ENCODE measurements at regions not wholly inside any gene's neighbourhood (a gene's known extent, or its start where the extent isn't known, plus 50 kb on each side); places are given as distances from the start of the nearest gene placed in this dataset.

GRCh38 chr10:61612450-61612849 is 50.3 kb upstream of the CABCOCO1 start:
- CTCF ChIA-PET, result no interaction called here
- Mint-ChIP-seq H3K9me3 (no peaks in the 10 kb centered on the region), H3K27ac (no peak overlapping the region), H3K36me3 (ENCODE audit: low read depth) (no peaks in the 10 kb centered on the region), H3K4me3 (no peak overlapping the region), H3K4me1 (ENCODE audit: low read depth) (no peaks in the 10 kb centered on the region), H3K27me3 (ENCODE audit: low read depth) (peaks cover 4% of the 10 kb centered on the region)
- intact Hi-C loops (cut with micrococcal nuclease), result no loop called here
- DNase-seq, result no peak

DNA sequence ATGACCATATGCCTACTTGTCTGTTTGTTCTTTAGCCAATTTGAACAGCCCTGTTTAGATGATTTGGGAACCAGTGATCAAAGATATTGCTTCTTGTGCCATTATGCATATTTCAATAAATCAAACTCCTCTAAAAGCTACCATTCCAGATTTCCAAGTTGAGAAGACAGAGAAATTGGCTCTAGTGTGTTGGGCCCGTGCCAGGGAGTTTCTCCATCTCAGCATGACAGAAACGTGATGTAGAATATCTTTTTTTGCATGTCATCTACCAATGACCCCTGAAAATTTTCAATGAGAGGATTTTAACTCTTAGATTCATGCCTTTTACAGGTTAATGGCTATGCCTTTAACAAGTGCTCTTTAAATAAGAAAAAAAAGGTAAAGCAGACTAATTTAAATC is 50.7 kb upstream of the CABCOCO1 start:
- H3K27ac Mint-ChIP-seq, result no peak overlapping the region
- DNase-seq, result no peak
- H3K9me3 Mint-ChIP-seq, result no peaks in the 10 kb centered on the region
- CTCF ChIA-PET, result no interaction called here
- H3K4me1 Mint-ChIP-seq (ENCODE audit: low read depth), result no peaks in the 10 kb centered on the region
- intact Hi-C loops (cut with micrococcal nuclease), result no loop called here
- no peaks in the 10 kb centered on the region for H3K36me3 Mint-ChIP-seq (ENCODE audit: low read depth)
- no peak overlapping the region for H3K4me3 Mint-ChIP-seq
- peaks cover 4% of the 10 kb centered on the region for H3K27me3 Mint-ChIP-seq (ENCODE audit: low read depth)

DNA sequence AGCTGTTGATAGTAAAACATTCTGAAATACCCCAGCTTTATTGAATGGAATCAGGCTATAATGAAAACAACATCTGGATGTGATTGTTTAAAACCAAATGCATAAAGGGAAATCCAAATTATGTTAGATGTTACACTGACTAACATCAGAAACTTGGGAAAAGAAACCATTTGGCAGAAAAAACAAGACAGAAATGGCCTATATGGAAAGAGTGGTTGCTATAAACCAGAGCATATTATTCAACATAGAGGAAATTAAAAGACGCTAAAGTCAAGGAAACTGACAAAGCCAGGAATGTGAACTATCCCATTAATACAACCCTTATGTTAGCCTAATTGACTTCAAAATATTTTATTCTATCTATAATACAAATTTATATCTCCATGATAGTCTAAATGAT is 53.0 kb upstream of the CABCOCO1 start:
- no peak for DNase-seq
- Mint-ChIP-seq H3K36me3 (ENCODE audit: low read depth) (no peaks in the 10 kb centered on the region), H3K27ac (no peak overlapping the region), H3K4me3 (no peak overlapping the region), H3K27me3 (ENCODE audit: low read depth) (peaks cover 7% of the 10 kb centered on the region), H3K4me1 (ENCODE audit: low read depth) (no peaks in the 10 kb centered on the region), H3K9me3 (no peaks in the 10 kb centered on the region)
- CTCF ChIA-PET, result interaction anchor here (0.6 kb wide), 1 partner anchor 928 kb away, joined by 4 read pairs; no protein-coding TSS in a partner anchor
- intact Hi-C loops (cut with micrococcal nuclease), result no loop called here

DNA sequence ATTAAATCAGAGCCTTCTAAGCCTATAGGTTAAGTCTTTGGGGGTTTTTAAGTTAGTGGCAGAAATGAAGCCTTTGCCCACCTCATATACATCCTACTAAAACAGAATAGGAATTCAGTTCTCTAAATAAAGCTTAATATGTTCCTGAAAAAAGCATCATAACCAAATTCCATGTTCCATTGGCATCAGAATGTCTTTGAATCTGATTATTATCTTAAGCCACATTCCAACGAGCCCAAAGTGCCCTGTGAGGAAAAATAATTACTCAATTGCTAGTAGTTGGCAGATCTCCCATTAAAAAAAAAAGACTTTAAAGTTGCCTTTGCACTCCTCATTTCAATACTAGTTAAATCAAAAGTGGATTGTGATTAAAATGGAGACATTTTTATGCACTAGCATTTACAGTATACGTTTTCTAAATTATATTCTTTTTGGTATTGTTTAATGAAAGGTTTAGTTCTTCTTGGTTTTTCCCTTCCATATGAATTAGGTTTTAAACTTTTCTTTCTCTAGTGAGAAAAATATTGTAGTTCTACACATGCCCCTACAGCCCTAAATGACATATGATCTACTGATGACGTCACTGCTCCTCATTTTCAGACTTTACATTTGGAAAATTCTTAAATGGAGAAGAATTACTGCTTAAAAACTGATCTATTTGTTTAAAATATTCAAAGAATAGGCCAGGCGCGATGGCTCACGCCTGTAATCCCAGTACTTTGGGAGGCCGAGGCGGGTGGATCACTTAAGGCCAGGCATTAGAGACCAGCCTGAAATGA is 54.3 kb upstream of the CABCOCO1 start:
- H3K27me3 Mint-ChIP-seq (ENCODE audit: low read depth), result peaks cover 7% of the 10 kb centered on the region
- intact Hi-C loops (cut with micrococcal nuclease), result no loop called here
- no peak overlapping the region for H3K27ac Mint-ChIP-seq
- H3K36me3 Mint-ChIP-seq (ENCODE audit: low read depth), result no peaks in the 10 kb centered on the region
- no peak for DNase-seq
- H3K9me3 Mint-ChIP-seq, result no peaks in the 10 kb centered on the region
- CTCF ChIA-PET, result no interaction called here
- no peak overlapping the region for H3K4me3 Mint-ChIP-seq
- H3K4me1 Mint-ChIP-seq (ENCODE audit: low read depth), result no peaks in the 10 kb centered on the region

- intact Hi-C loops (cut with micrococcal nuclease), result no loop called here
- CTCF ChIA-PET, result interaction anchor here (0.7 to 1.6 kb wide), 2 partner anchors 18 to 231 kb away, joined by 3 to 4 read pairs; no protein-coding TSS in a partner anchor
- no peak for DNase-seq
- Mint-ChIP-seq H3K36me3 (ENCODE audit: low read depth) (no peaks in the 10 kb centered on the region), H3K4me3 (no peak overlapping the region), H3K9me3 (no peaks in the 10 kb centered on the region), H3K27ac (no peak overlapping the region), H3K27me3 (ENCODE audit: low read depth) (peaks cover 7% of the 10 kb centered on the region), H3K4me1 (ENCODE audit: low read depth) (no peaks in the 10 kb centered on the region)
These were observed 55.5 kb upstream of the CABCOCO1 start for GRCh38 chr10:61606959-61607907.

- CTCF ChIA-PET, result interaction anchor here (0.6 kb wide), 1 partner anchor 676 kb away, joined by 4 read pairs; no protein-coding TSS in a partner anchor
These were observed 57.5 kb upstream of the CABCOCO1 start for GRCh38 chr10:61605221-61605620.

DNA sequence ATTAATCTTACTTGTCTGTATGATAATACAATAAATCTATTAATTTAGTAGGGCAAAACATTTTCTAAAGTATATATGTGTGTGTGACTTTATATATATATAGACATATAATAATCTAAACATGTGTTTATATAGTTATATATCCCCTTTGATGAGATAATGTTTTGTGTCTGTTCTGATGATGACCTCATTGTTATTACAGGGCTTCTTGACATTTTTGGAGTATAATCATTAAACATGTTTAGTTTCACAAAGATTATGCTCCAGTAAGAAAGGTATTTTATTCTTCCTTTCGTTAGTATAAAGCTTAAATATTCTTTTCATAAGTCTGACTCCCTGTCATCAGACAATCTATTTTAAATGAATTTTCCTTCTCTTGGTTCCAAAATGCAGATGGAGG is 62.3 kb upstream of the CABCOCO1 start:
- intact Hi-C loops (cut with micrococcal nuclease), result no loop called here
- H3K4me1 Mint-ChIP-seq (ENCODE audit: low read depth), result no peaks in the 10 kb centered on the region
- no peak overlapping the region for H3K27ac Mint-ChIP-seq
- no peaks in the 10 kb centered on the region for H3K9me3 Mint-ChIP-seq
- H3K36me3 Mint-ChIP-seq (ENCODE audit: low read depth), result no peaks in the 10 kb centered on the region
- no peak overlapping the region for H3K4me3 Mint-ChIP-seq
- CTCF ChIA-PET, result no interaction called here
- DNase-seq, result no peak
- no peaks in the 10 kb centered on the region for H3K27me3 Mint-ChIP-seq (ENCODE audit: low read depth)

More at GRCh38 chr10:61605221-61605620, 57.5 kb upstream of the CABCOCO1 start:
- no peak for DNase-seq
- H3K9me3 Mint-ChIP-seq, result no peaks in the 10 kb centered on the region
- H3K4me1 Mint-ChIP-seq (ENCODE audit: low read depth), result no peaks in the 10 kb centered on the region
- H3K36me3 Mint-ChIP-seq (ENCODE audit: low read depth), result no peaks in the 10 kb centered on the region
- intact Hi-C loops (cut with micrococcal nuclease), result no loop called here
- H3K4me3 Mint-ChIP-seq, result no peak overlapping the region
- H3K27me3 Mint-ChIP-seq (ENCODE audit: low read depth), result peaks cover 5% of the 10 kb centered on the region
- H3K27ac Mint-ChIP-seq, result no peak overlapping the region

GRCh38 chr10:61594430-61594829 is 68.3 kb upstream of the CABCOCO1 start:
- no peaks in the 10 kb centered on the region for H3K36me3 Mint-ChIP-seq (ENCODE audit: low read depth)
- intact Hi-C loops (cut with micrococcal nuclease), result loop anchor here (5.0 kb wide), 1 partner anchor 452 kb away; no protein-coding TSS in a partner anchor
- H3K4me1 Mint-ChIP-seq (ENCODE audit: low read depth), result no peaks in the 10 kb centered on the region
- H3K27me3 Mint-ChIP-seq (ENCODE audit: low read depth), result peaks cover 2% of the 10 kb centered on the region
- H3K4me3 Mint-ChIP-seq, result no peak overlapping the region
- H3K27ac Mint-ChIP-seq, result no peak overlapping the region
- no peaks in the 10 kb centered on the region for H3K9me3 Mint-ChIP-seq
- DNase-seq, result no peak
- CTCF ChIA-PET, result no interaction called here

DNA sequence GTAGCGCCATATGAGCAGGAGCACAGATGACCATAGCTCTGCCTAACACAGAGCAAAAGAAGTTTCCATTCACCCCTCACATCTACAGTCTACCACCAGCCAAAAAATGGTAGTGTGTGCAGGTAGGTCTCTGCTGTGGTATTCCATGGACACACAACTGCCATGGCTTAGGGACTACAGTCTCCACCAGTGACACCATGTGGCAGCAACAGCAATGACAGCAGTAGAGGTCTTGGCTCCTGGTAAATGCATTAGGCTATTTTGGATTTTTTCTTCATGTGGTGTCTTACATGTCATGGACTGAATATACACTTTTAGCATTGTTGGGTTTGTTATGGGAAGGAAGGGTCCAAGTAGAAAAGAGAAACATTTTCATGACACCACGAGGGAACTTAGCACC is 70.1 kb upstream of the CABCOCO1 start:
- Mint-ChIP-seq H3K27ac (no peak overlapping the region), H3K27me3 (ENCODE audit: low read depth) (peaks cover 6% of the 10 kb centered on the region), H3K9me3 (no peaks in the 10 kb centered on the region), H3K4me3 (no peak overlapping the region), H3K4me1 (ENCODE audit: low read depth) (no peaks in the 10 kb centered on the region), H3K36me3 (ENCODE audit: low read depth) (no peaks in the 10 kb centered on the region)
- CTCF ChIA-PET, result interaction anchor here (0.9 kb wide), 2 partner anchors 9 to 446 kb away, joined by 3 to 5 read pairs; no protein-coding TSS in a partner anchor
- DNase-seq, result no peak
- intact Hi-C loops (cut with micrococcal nuclease), result loop anchor here (5.0 kb wide), 1 partner anchor 450 kb away; no protein-coding TSS in a partner anchor

- Mint-ChIP-seq H3K27me3 (ENCODE audit: low read depth) (peaks cover 6% of the 10 kb centered on the region), H3K36me3 (ENCODE audit: low read depth) (no peaks in the 10 kb centered on the region), H3K4me3 (no peak overlapping the region), H3K4me1 (ENCODE audit: low read depth) (no peaks in the 10 kb centered on the region), H3K27ac (no peak overlapping the region), H3K9me3 (no peaks in the 10 kb centered on the region)
- CTCF ChIA-PET, result interaction anchor here (1.0 to 1.4 kb wide), 2 partner anchors 17 to 46 kb away, joined by 3 read pairs; no protein-coding TSS in a partner anchor
- intact Hi-C loops (cut with micrococcal nuclease), result loop anchor here (5.0 kb wide), 1 partner anchor 447 kb away; no protein-coding TSS in a partner anchor
- no peak for DNase-seq
These were observed 73.0 kb upstream of the CABCOCO1 start for GRCh38 chr10:61589547-61590243.

DNA sequence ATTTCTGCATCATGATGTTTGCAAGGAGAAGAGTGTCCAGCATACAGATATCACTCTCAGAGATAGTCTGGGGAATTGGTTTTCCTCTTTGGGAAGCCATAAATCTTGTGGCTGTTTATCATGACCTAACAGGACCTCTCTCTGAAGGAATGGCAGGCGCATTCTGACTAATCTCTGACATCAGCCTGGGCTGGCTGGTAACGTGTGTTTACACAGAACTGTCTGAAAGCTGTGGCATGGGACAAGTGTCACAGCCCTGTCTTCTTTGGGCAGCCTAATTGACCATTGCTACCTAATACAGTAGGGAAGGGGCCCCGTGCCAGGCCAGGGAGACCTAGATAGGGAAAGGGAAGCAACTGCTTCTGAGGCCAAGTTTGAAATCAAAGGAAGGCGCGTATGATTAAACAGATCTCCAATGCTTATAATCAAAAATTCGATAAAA is 73.9 kb upstream of the CABCOCO1 start:
- Mint-ChIP-seq H3K36me3 (ENCODE audit: low read depth) (no peaks in the 10 kb centered on the region), H3K27ac (no peak overlapping the region), H3K4me3 (no peak overlapping the region), H3K27me3 (ENCODE audit: low read depth) (peaks cover 6% of the 10 kb centered on the region), H3K9me3 (no peaks in the 10 kb centered on the region), H3K4me1 (ENCODE audit: low read depth) (no peaks in the 10 kb centered on the region)
- CTCF ChIA-PET, result interaction anchor here (1.4 kb wide), 1 partner anchor 18 kb away, joined by 3 read pairs; no protein-coding TSS in a partner anchor
- DNase-seq, result no peak
- intact Hi-C loops (cut with micrococcal nuclease), result no loop called here

GRCh38 chr10:61586829-61587228 is 75.9 kb upstream of the CABCOCO1 start:
- Mint-ChIP-seq H3K27ac (no peak overlapping the region), H3K4me1 (ENCODE audit: low read depth) (no peaks in the 10 kb centered on the region), H3K27me3 (ENCODE audit: low read depth) (peaks cover 3% of the 10 kb centered on the region), H3K4me3 (no peak overlapping the region), H3K9me3 (no peaks in the 10 kb centered on the region), H3K36me3 (ENCODE audit: low read depth) (no peaks in the 10 kb centered on the region)
- CTCF ChIA-PET, result no interaction called here
- DNase-seq, result no peak
- intact Hi-C loops (cut with micrococcal nuclease), result no loop called here
